ENCODE measurements at regions not wholly inside any gene's neighbourhood (a gene's known extent, or its start where the extent isn't known, plus 50 kb on each side); places are given as distances from the start of the nearest gene placed in this dataset.

- no peak for DNase-seq (ENCODE audit: low spot score)
- no peak for TF ChIP-seq POLR2A (IDR thresholded peaks at IDR 0.05)
- TF ChIP-seq CTCF (IDR thresholded peaks at IDR 0.05) = no peak
- TF ChIP-seq POLR2AphosphoS5 (IDR thresholded peaks at IDR 0.05) = no peak
- Histone ChIP-seq H3K36me3 (no peaks in the 10 kb centered on the region), H3K4me3 (no peak overlapping the region), H3K4me1 (replicated peaks) (no peaks in the 10 kb centered on the region), H3K27me3 (replicated peaks; ENCODE audit: insufficient read depth) (no peaks in the 10 kb centered on the region), H3K27ac (no peak overlapping the region), H3K9me3 (no peaks in the 10 kb centered on the region)
- intact Hi-C loops (cut with DNase I) = loop anchor here (10.0 kb wide), 1 partner anchor 664 kb away; no protein-coding TSS in a partner anchor
- WGBS = 89% methylated on average over 4 of the region's 4 CpGs
These were observed 318.3 kb downstream of the ZNF536 start for GRCh38 chr19:30690525-30690924.

- Histone ChIP-seq H3K27me3 (replicated peaks; ENCODE audit: insufficient read depth) (no peaks in the 10 kb centered on the region), H3K4me3 (no peak overlapping the region), H3K4me1 (replicated peaks) (no peaks in the 10 kb centered on the region), H3K36me3 (no peaks in the 10 kb centered on the region), H3K27ac (no peak overlapping the region), H3K9me3 (no peaks in the 10 kb centered on the region)
- DNase-seq (ENCODE audit: low spot score) = no peak
- WGBS = 79% methylated on average over 4 of the region's 4 CpGs
- intact Hi-C loops (cut with DNase I) = loop anchor here (10.0 kb wide), 1 partner anchor 865 kb away; no protein-coding TSS in a partner anchor
- TF ChIP-seq CTCF (IDR thresholded peaks at IDR 0.05) (no peak), POLR2AphosphoS5 (IDR thresholded peaks at IDR 0.05) (no peak), POLR2A (IDR thresholded peaks at IDR 0.05) (no peak)
These were observed 317.3 kb downstream of the ZNF536 start for GRCh38 chr19:30689474-30689873.

- H3K9me3 ChIP-seq = no peaks in the 10 kb centered on the region
- WGBS = 95% methylated on average over 5 of the region's 5 CpGs
- no peak overlapping the region for H3K4me3 ChIP-seq
- no peak for DNase-seq (ENCODE audit: low spot score)
- no peaks in the 10 kb centered on the region for H3K4me1 ChIP-seq (replicated peaks)
- H3K36me3 ChIP-seq = no peaks in the 10 kb centered on the region
- no peak overlapping the region for H3K27ac ChIP-seq
- no peak for TF ChIP-seq CTCF (IDR thresholded peaks at IDR 0.05)
- H3K27me3 ChIP-seq (replicated peaks; ENCODE audit: insufficient read depth) = no peaks in the 10 kb centered on the region
- intact Hi-C loops (cut with DNase I) = loop anchor here (10.0 kb wide), 1 partner anchor 866 kb away; no protein-coding TSS in a partner anchor
These were observed 316.5 kb downstream of the ZNF536 start for GRCh38 chr19:30688696-30689095.

DNA sequence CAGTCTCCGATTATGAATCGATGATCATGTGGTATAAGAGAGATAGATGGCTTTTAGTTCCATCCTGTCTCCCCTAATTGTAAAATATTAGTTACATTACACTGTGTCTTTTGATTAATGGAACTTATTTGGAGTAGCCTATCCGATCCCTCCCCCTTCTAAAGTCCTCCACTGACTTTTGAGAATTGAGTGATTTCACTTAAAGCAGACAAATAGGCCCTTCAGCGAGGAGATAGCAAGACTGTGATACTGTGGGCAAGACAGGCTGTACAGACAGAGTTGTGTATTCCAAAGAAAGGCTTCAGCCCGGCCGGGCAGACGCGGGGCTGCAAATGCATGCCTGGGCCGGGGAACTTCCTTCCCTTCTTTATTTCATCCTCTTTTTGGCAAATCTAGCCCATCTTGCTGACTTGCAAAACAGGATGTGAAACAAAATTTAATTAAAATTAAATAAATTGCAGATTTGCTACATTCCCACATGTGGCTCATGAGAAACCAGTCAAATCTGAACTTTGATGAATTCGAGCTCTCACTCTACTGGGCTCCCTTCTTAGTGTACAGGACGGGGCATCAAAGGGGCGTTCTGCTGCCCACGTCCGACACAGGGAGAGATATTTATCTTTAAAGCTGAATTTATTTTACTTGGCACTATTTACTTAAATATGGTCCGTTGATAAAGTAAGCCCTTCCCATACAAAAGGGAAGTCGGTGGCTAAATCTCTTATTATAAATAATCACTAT is 314.8 kb downstream of the ZNF536 start:
- H3K27ac ChIP-seq = no peak overlapping the region
- H3K27me3 ChIP-seq (replicated peaks; ENCODE audit: insufficient read depth) = no peaks in the 10 kb centered on the region
- H3K36me3 ChIP-seq = no peaks in the 10 kb centered on the region
- intact Hi-C loops (cut with DNase I) = loop anchor here (10.0 kb wide), 1 partner anchor 868 kb away; no protein-coding TSS in a partner anchor
- no peak overlapping the region for H3K4me3 ChIP-seq
- H3K9me3 ChIP-seq = no peaks in the 10 kb centered on the region
- H3K4me1 ChIP-seq (replicated peaks) = no peaks in the 10 kb centered on the region
- DNase-seq (ENCODE audit: low spot score) = no peak
- TF ChIP-seq CTCF (IDR thresholded peaks at IDR 0.05) = no peak
- WGBS = 31% methylated on average over 16 of the region's 16 CpGs

GRCh38 chr19:30686176-30686820 is 314.1 kb downstream of the ZNF536 start:
- no peaks in the 10 kb centered on the region for H3K27me3 ChIP-seq (replicated peaks; ENCODE audit: insufficient read depth)
- H3K27ac ChIP-seq = no peak overlapping the region
- intact Hi-C loops (cut with DNase I) = loop anchor here (10.0 kb wide), 1 partner anchor 869 kb away; no protein-coding TSS in a partner anchor
- H3K4me1 ChIP-seq (replicated peaks) = no peaks in the 10 kb centered on the region
- no peak for DNase-seq (ENCODE audit: low spot score)
- no peaks in the 10 kb centered on the region for H3K36me3 ChIP-seq
- WGBS = 54% methylated on average over 23 of the region's 23 CpGs
- TF ChIP-seq POLR2AphosphoS5 (IDR thresholded peaks at IDR 0.05) = no peak
- peak in 3 of 4 experiments; percentile 22 to 46 (median 22) for TF ChIP-seq CTCF (IDR thresholded peaks at IDR 0.05)
- H3K4me3 ChIP-seq = no peak overlapping the region
- H3K9me3 ChIP-seq = no peaks in the 10 kb centered on the region

All from prostate gland (tissue), 2 donors.